ENCODE measurements at regions not wholly inside any gene's neighbourhood (a gene's known extent, or its start where the extent isn't known, plus 50 kb on each side); places are given as distances from the start of the nearest gene placed in this dataset.

- TF ChIP-seq, protein P1, sequence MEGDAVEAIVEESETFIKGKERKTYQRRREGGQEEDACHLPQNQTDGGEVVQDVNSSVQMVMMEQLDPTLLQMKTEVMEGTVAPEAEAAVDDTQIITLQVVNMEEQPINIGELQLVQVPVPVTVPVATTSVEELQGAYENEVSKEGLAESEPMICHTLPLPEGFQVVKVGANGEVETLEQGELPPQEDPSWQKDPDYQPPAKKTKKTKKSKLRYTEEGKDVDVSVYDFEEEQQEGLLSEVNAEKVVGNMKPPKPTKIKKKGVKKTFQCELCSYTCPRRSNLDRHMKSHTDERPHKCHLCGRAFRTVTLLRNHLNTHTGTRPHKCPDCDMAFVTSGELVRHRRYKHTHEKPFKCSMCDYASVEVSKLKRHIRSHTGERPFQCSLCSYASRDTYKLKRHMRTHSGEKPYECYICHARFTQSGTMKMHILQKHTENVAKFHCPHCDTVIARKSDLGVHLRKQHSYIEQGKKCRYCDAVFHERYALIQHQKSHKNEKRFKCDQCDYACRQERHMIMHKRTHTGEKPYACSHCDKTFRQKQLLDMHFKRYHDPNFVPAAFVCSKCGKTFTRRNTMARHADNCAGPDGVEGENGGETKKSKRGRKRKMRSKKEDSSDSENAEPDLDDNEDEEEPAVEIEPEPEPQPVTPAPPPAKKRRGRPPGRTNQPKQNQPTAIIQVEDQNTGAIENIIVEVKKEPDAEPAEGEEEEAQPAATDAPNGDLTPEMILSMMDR (conservative IDR thresholded peaks at IDR 0.05; ENCODE audit: low read depth, low read length), result no peak
- TF ChIP-seq EZH2 (IDR thresholded peaks at IDR 0.05; ENCODE audit: low read length, unreplicated experiment), result no peak
Measured at GRCh38 chrX:758917-759316, 128.3 kb downstream of the SHOX start.

Measured in PC-3 (cell line).